Trophoblast cell (in vitro differentiated cells and primary cell): ENCODE measurements at regions not wholly inside any gene's neighbourhood (a gene's known extent, or its start where the extent isn't known, plus 50 kb on each side); places are given as distances from the start of the nearest gene placed in this dataset.
"Not testable (repeated sequence)": the region's sequence is repeated elsewhere in the genome, so short reads cannot be mapped to it uniquely, and the experiment has no call there.

Source experiments
- DNase-seq, 2 donors: peaks; one replicate each; pipeline ENCODE4 v3.0.0-alpha.2; 2016
- H2AFZ ChIP-seq: 2 replicates; pipeline ENCODE4 v1.6.1; 2013; ENCODE audit warnings: low read length, moderate library complexity, mild to moderate bottlenecking; ENCODE audit not compliant: insufficient read depth, poor library complexity
- H2AK5ac ChIP-seq: 2 replicates; pipeline ENCODE4 v1.6.1; 2013; ENCODE audit warnings: mild to moderate bottlenecking, low read length
- H2BK120ac ChIP-seq: 2 replicates; pipeline ENCODE4 v1.6.1; 2013; ENCODE audit warnings: low read length, mild to moderate bottlenecking, moderate library complexity; ENCODE audit not compliant: insufficient read depth, poor library complexity
- H2BK12ac ChIP-seq: 2 replicates; pipeline ENCODE4 v1.6.1; 2013; ENCODE audit warnings: mild to moderate bottlenecking, low read length, moderate library complexity
- H2BK5ac ChIP-seq: 2 replicates; pipeline ENCODE4 v1.6.1; 2013; ENCODE audit warnings: low read length, low read depth, moderate library complexity, mild to moderate bottlenecking; ENCODE audit not compliant: poor library complexity
- H3K14ac ChIP-seq: 2 replicates; pipeline ENCODE4 v1.6.1; 2013; ENCODE audit warnings: mild to moderate bottlenecking, low read length
- H3K18ac ChIP-seq: 2 replicates; pipeline ENCODE4 v1.6.1; 2013; ENCODE audit warnings: mild to moderate bottlenecking, low read length
- H3K23ac ChIP-seq: 2 replicates; pipeline ENCODE4 v1.6.1; 2013; ENCODE audit warnings: low read length
- H3K27ac ChIP-seq: 2 replicates; pipeline ENCODE4 v1.5.1; 2013; ENCODE audit warnings: low read depth, mild to moderate bottlenecking, inconsistent platforms, low read length, moderate library complexity
- H3K27me3 ChIP-seq: 2 replicates; pipeline ENCODE4 v1.6.1; 2013; ENCODE audit warnings: inconsistent platforms, mild to moderate bottlenecking, low read length, moderate library complexity; ENCODE audit not compliant: insufficient read depth
- H3K36me3 ChIP-seq, 2 experiments: 1 replicate in 1 of 2; 2 replicates in 1 of 2; pipeline ENCODE4 v1.6.1; 2013; ENCODE audit warnings: low read length in 2 of 2, mild to moderate bottlenecking in 2 of 2, moderate library complexity in 1 of 2; ENCODE audit not compliant: insufficient read depth in 2 of 2, control insufficient read depth in 1 of 2
- H3K4ac ChIP-seq: 2 replicates; pipeline ENCODE4 v1.6.1; 2013; ENCODE audit warnings: low read depth, mild to moderate bottlenecking, low read length, moderate library complexity
- H3K4me1 ChIP-seq, 2 experiments: 1 replicate in 1 of 2; 2 replicates in 1 of 2; pipeline ENCODE4 v1.6.1; 2013; ENCODE audit warnings: low read length in 2 of 2, mild to moderate bottlenecking in 2 of 2, moderate library complexity in 1 of 2; ENCODE audit not compliant: insufficient read depth in 2 of 2, control insufficient read depth in 1 of 2
- H3K4me2 ChIP-seq: 2 replicates; pipeline ENCODE4 v1.6.1; 2013; ENCODE audit warnings: inconsistent platforms, mild to moderate bottlenecking, low read length, moderate library complexity
- H3K4me3 ChIP-seq: 2 replicates; pipeline ENCODE4 v1.5.1; 2013; ENCODE audit warnings: mild to moderate bottlenecking, low read depth, low read length, inconsistent platforms
- H3K79me1 ChIP-seq: one replicate; pipeline ENCODE4 v1.6.1; 2013; ENCODE audit warnings: low read length
- H3K79me2 ChIP-seq: 2 replicates; pipeline ENCODE4 v1.6.1; 2013; ENCODE audit warnings: low read length, mild to moderate bottlenecking; ENCODE audit not compliant: control insufficient read depth, insufficient read depth, poor library complexity
- H3K9ac ChIP-seq: 2 replicates; pipeline ENCODE4 v1.6.1; 2013; ENCODE audit warnings: mild to moderate bottlenecking, low read length
- H3K9me3 ChIP-seq: 2 replicates; pipeline ENCODE4 v1.6.1; 2013; ENCODE audit warnings: low read depth, mild to moderate bottlenecking, control low read depth, inconsistent platforms, low read length; ENCODE audit not compliant: insufficient read depth
- H4K12ac ChIP-seq: 2 replicates; pipeline ENCODE4 v1.6.1; 2013; ENCODE audit warnings: low read depth, mild to moderate bottlenecking, low read length, moderate library complexity
- H4K8ac ChIP-seq: 2 replicates; pipeline ENCODE4 v1.6.1; 2013; ENCODE audit warnings: low read depth, mild to moderate bottlenecking, low read length, moderate library complexity
- H4K91ac ChIP-seq: one replicate; pipeline ENCODE4 v1.6.1; 2013; ENCODE audit warnings: low read depth, mild to moderate bottlenecking, low read length, moderate library complexity
- WGBS: extraction: QIAGEN DNeasy Blood & Tissue Kit; methylation state at CpG from one replicate; pipeline ENCODE4 v1.1.7; 2013; ENCODE audit warnings: missing lambda C conversion rate; ENCODE audit not compliant: insufficient read length, insufficient coverage; ENCODE audit errors: extremely low coverage; 5-methylcytosine and 5-hydroxymethylcytosine counted together

GRCh38 chrX:45479835-45480422 lies 279.3 kb upstream of the DIPK2B start:
- Histone ChIP-seq H3K14ac (no peak overlapping the region), H3K4me3 (no peak overlapping the region), H3K9me3 (no peaks in the 10 kb centered on the region), H3K79me2 (no peaks in the 10 kb centered on the region), H3K9ac (no peak overlapping the region), H3K27me3 (no peaks in the 10 kb centered on the region), H3K4ac (no peak overlapping the region), H3K79me1 (no peaks in the 10 kb centered on the region), H3K4me1 (no peaks in the 10 kb centered on the region), H3K36me3 (no peaks in the 10 kb centered on the region), H4K12ac (no peak overlapping the region), H3K27ac (peak overlapping the region; percentile 78), H2BK5ac (no peak overlapping the region), H2AFZ (no peak overlapping the region), H3K23ac (no peak overlapping the region), H2BK12ac (no peak overlapping the region), H2BK120ac (no peak overlapping the region), H3K18ac (no peak overlapping the region), H4K8ac (no peak overlapping the region), H2AK5ac (no peak overlapping the region), H4K91ac (no peak overlapping the region), H3K4me2 (no peak overlapping the region)
- peak; percentile 48 to 83 for DNase-seq
- no CpG with 5 or more reads among the region's 4 CpGs for WGBS

GRCh38 chrX:45479196-45479834 lies 278.6 kb upstream of the DIPK2B start:
- Histone ChIP-seq H3K4me3 (no peak overlapping the region), H4K12ac (no peak overlapping the region), H3K27ac (peak overlapping the region; percentile 78), H2AK5ac (no peak overlapping the region), H3K4ac (no peak overlapping the region), H2BK120ac (no peak overlapping the region), H3K4me2 (no peak overlapping the region), H3K9me3 (no peaks in the 10 kb centered on the region), H3K36me3 (no peaks in the 10 kb centered on the region), H3K14ac (no peak overlapping the region), H2BK5ac (no peak overlapping the region), H3K18ac (no peak overlapping the region), H3K4me1 (no peaks in the 10 kb centered on the region), H3K23ac (no peak overlapping the region), H2AFZ (no peak overlapping the region), H3K79me1 (no peaks in the 10 kb centered on the region), H3K9ac (no peak overlapping the region), H3K27me3 (no peaks in the 10 kb centered on the region), H2BK12ac (no peak overlapping the region), H3K79me2 (no peaks in the 10 kb centered on the region), H4K91ac (peak overlapping the region; percentile 77), H4K8ac (no peak overlapping the region)
- WGBS: no CpG with 5 or more reads among the region's 4 CpGs
- peak; percentile 4 to 51 for DNase-seq

GRCh38 chrX:45472968-45473367 lies 272.3 kb upstream of the DIPK2B start:
- no peak overlapping the region for H3K4me3 ChIP-seq
- H3K14ac ChIP-seq: no peak overlapping the region
- H4K12ac ChIP-seq: no peak overlapping the region
- no peak overlapping the region for H3K27ac ChIP-seq
- no peak overlapping the region for H3K4ac ChIP-seq
- no peaks in the 10 kb centered on the region for H3K9me3 ChIP-seq
- H3K9ac ChIP-seq: no peak overlapping the region
- WGBS: no CpG with 5 or more reads among the region's 1 CpG
- H3K27me3 ChIP-seq: no peaks in the 10 kb centered on the region
- H3K79me1 ChIP-seq: no peaks in the 10 kb centered on the region
- no peaks in the 10 kb centered on the region for H3K36me3 ChIP-seq
- H2BK5ac ChIP-seq: no peak overlapping the region
- H3K4me2 ChIP-seq: no peak overlapping the region
- H2AK5ac ChIP-seq: no peak overlapping the region
- H4K8ac ChIP-seq: no peak overlapping the region
- no peak overlapping the region for H3K23ac ChIP-seq
- H4K91ac ChIP-seq: no peak overlapping the region
- no peak overlapping the region for H2AFZ ChIP-seq
- H3K4me1 ChIP-seq: no peaks in the 10 kb centered on the region
- H2BK12ac ChIP-seq: no peak overlapping the region
- DNase-seq: no peak
- no peaks in the 10 kb centered on the region for H3K79me2 ChIP-seq
- no peak overlapping the region for H2BK120ac ChIP-seq
- H3K18ac ChIP-seq: no peak overlapping the region

- not testable (repeated sequence) for H3K36me3 ChIP-seq, H3K79me2 ChIP-seq, H2BK12ac ChIP-seq, H3K9ac ChIP-seq, H3K4me3 ChIP-seq, H3K14ac ChIP-seq, H3K18ac ChIP-seq, H3K27ac ChIP-seq, H3K79me1 ChIP-seq, H3K23ac ChIP-seq, H4K8ac ChIP-seq, H4K12ac ChIP-seq, H3K4me1 ChIP-seq, H3K27me3 ChIP-seq, H2AFZ ChIP-seq, H4K91ac ChIP-seq, H3K4me2 ChIP-seq, H2AK5ac ChIP-seq, H2BK120ac ChIP-seq, H2BK5ac ChIP-seq, H3K9me3 ChIP-seq, H3K4ac ChIP-seq, DNase-seq
- no CpG with 5 or more reads among the region's 6 CpGs for WGBS
These were observed 266.9 kb upstream of the DIPK2B start for GRCh38 chrX:45467537-45467936.
